HG03045 (cell line): ENCODE measurements at regions not wholly inside any gene's neighbourhood (a gene's known extent, or its start where the extent isn't known, plus 50 kb on each side); places are given as distances from the start of the nearest gene placed in this dataset.

Source experiments
- ATAC-seq: cut with Tn5 transposase; IDR thresholded peaks from one replicate; pipeline ENCODE4 v1.9.1; 2021; ENCODE audit warnings: mild to moderate bottlenecking, moderate library complexity; ENCODE audit not compliant: unreplicated experiment

- ATAC-seq, result no peak
Observed at GRCh38 chr2:44825702-44826101, 115.8 kb upstream of the SIX3 start.

GRCh38 chr2:44826601-44827000, 114.9 kb upstream of the SIX3 start:
- ATAC-seq, result no peak

- no peak for ATAC-seq
Observed at GRCh38 chr2:44829771-44830170, 111.7 kb upstream of the SIX3 start.

- ATAC-seq, result peak; percentile 45
Observed at GRCh38 chr2:44833171-44834069, 108.1 kb upstream of the SIX3 start.

GRCh38 chr2:44834656-44835055, 106.8 kb upstream of the SIX3 start:
- no peak for ATAC-seq

- ATAC-seq, result peak; percentile 53
Observed at GRCh38 chr2:44836174-44836573, 105.3 kb upstream of the SIX3 start.

- no peak for ATAC-seq
Observed at GRCh38 chr2:44836916-44837315, 104.6 kb upstream of the SIX3 start.

GRCh38 chr2:44838116-44838790, 103.2 kb upstream of the SIX3 start:
- no peak for ATAC-seq

GRCh38 chr2:44839370-44839769, 102.1 kb upstream of the SIX3 start:
- ATAC-seq, result no peak

GRCh38 chr2:44839771-44840502, 101.6 kb upstream of the SIX3 start:
- no peak for ATAC-seq

GRCh38 chr2:44840503-44840850, 101.0 kb upstream of the SIX3 start:
- ATAC-seq, result no peak

- no peak for ATAC-seq
Observed at GRCh38 chr2:44843086-44843485, 98.4 kb upstream of the SIX3 start.

- ATAC-seq, result no peak
Observed at GRCh38 chr2:44843641-44844310, 97.7 kb upstream of the SIX3 start.

GRCh38 chr2:44844651-44845270, 96.7 kb upstream of the SIX3 start:
- ATAC-seq, result no peak

- ATAC-seq, result no peak
Observed at GRCh38 chr2:44848026-44848425, 93.5 kb upstream of the SIX3 start.

- no peak for ATAC-seq
Observed at GRCh38 chr2:44850016-44850415, 91.5 kb upstream of the SIX3 start.

GRCh38 chr2:44851518-44851917, 90.0 kb upstream of the SIX3 start:
- ATAC-seq, result no peak

- no peak for ATAC-seq
Observed at GRCh38 chr2:44852594-44852993, 88.9 kb upstream of the SIX3 start.

GRCh38 chr2:44859337-44859736, 82.2 kb upstream of the SIX3 start:
- ATAC-seq, result no peak

GRCh38 chr2:44866152-44866551, 75.3 kb upstream of the SIX3 start:
- no peak for ATAC-seq

- ATAC-seq, result no peak
Observed at GRCh38 chr2:44869761-44870160, 71.7 kb upstream of the SIX3 start.
